Skeletal muscle cell (primary cell): ENCODE measurements at regions not wholly inside any gene's neighbourhood (a gene's known extent, or its start where the extent isn't known, plus 50 kb on each side); places are given as distances from the start of the nearest gene placed in this dataset.

Source experiments
- DNase-seq: peaks from one replicate; pipeline ENCODE4 v3.0.0-alpha.2; 2010; ENCODE audit warnings: low read depth
- H3K4me3 ChIP-seq: 2 replicates; pipeline ENCODE4 v1.5.1; 2011; ENCODE audit warnings: low read depth, mild to moderate bottlenecking, control low read depth, low read length, moderate library complexity

DNA sequence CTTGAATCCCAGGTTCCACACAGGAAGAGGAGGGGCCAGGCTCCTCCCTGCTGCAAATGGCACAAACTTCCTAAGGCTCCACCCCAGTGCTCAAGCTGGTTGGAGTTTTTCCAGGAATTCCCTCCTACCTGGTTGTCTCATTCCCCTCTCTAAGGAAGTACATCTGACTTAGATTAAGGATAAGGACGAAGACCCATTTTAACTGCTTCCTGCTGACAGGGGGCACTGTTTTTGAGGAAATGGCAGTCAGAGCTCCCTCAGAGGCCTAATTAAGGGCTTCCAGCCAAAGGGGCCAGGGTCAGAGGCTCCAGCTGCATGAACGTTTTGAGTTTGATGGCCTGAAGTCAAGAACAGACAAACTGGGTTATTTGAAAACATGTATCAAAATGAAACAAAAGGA is 1084.7 kb downstream of the SLC6A15 start:
- DNase-seq = no peak

DNA sequence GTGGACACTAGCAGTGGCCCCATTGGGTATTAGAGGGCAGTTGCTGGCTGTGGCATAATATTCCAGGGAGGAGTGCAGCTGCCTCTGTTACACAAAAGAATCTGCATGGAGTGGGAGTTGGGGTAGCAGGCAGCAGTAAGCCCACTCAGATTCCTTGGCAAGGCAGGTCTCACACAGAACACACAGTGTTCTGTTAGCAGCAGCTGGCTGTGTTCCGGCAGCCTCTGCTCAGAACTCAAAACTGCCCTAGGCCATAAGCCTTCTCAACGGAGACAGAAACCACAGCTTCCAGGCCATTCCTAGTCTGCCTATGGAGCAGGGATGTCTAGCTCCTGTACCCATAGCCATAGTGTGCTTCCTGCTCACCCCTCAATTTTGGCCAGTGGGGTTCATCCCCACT is 1085.4 kb downstream of the SLC6A15 start:
- no peak for DNase-seq
- H3K4me3 ChIP-seq = no peak overlapping the region

More for the DNA sequence above, 1084.7 kb downstream of the SLC6A15 start:
- H3K4me3 ChIP-seq = no peak overlapping the region

DNA sequence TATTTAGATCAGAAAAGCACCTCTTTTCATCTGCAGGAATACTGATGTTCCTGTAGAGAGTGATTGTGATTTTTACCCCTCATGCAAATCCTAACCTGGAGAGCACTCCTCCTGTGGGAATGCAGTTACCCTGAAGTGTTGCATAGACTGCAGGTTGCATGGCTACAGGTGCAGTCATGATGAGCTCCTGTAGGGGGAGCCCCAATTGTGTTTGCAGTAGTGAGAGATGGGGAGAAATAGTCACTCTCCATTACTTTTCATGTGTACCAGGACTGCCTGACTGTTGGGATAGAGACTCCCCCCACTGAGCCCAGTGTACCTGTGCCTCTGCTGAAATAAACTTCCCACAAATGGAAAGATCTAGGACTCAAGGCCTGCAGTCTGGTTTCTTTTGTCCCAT is 1086.5 kb downstream of the SLC6A15 start:
- DNase-seq = no peak
- no peak overlapping the region for H3K4me3 ChIP-seq

DNA sequence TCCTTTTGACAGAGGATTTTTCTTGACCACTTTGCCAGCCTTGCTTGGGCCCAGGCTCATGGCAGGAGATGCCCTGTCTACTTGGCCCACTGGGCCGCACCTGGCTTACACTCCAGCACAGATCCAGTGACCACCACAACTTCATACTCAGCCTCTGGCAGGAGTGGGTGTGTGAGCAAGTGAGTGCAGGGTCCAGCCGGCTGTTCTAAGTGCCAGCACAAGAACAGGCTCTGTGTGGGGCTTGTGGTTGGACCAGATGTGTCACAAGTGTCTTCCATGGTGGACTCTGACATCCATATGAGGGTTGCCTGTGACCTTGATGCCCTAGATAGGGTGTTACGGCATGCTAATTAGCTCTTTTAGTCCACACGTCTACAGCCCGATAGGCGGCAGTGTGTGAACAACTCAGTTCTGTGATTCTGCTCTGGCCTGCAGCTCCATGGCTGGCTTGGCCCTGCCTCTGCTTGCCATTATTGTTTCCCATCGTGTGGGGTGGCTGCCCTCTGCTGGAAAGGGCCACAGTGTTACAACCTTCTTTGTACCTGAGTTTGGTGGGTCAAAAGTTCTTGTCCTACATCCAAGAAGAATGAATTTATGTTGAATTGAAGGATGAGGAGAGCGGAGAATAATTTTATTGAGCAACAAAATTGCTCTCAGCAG is 1089.1 kb downstream of the SLC6A15 start:
- H3K4me3 ChIP-seq = no peak overlapping the region
- no peak for DNase-seq

DNA sequence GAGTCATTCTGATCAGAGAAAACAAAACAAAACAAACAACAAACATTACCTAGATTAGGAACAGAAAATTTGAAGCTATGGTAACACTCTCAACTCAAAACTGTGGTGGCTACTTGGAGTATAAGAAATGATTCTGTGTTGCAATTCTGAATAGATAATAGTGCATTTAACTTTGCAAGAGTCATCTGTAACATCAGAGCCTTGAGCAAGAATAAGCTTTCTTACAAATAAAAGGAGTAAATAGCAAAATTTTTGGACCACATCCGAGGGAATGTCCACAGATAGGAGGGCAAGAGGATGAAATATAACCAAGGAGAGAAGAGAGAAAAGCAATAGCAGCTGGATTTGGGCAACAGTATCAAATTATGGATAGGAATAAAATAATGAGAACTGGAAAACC is 1090.6 kb downstream of the SLC6A15 start:
- DNase-seq = no peak
- H3K4me3 ChIP-seq = no peak overlapping the region

DNA sequence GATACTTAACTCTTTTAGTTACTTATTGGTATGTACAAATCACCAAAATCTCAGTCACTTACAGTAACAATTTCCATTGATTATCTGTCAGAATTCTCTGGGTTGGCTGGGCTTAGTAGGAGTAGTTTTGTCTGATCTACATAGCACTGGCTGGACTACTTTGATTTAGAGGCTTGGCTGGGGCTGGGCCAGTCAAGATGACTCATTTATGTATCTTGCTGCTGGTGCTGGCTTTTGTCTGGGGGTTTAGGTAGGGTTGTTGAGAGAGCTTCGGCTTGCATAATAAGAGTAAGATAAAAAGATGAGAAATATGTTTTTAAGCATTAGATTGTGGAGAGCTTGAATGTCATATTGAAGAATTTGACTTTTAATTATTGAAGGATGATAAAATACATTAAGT is 1093.7 kb downstream of the SLC6A15 start:
- DNase-seq = peak; percentile 41
- no peak overlapping the region for H3K4me3 ChIP-seq

DNA sequence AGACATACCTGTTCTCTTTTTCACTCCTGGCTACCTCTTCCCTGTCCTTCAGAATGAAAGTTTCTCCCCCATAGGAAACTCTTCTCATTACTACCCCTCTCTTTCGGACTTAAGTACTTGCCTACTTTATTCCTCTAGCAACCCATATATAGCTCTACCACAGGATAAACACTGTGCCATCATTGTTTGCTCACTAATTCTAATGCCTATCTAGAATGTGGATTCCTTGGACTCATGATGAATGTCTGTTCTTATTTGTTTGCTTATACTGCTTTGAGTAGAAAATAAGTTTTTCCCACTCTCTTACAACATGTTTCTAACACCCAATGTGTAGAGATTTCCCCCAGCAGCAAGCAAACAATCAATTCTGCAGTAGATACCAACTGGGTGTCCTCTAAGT is 1094.9 kb downstream of the SLC6A15 start:
- no peak for DNase-seq

DNA sequence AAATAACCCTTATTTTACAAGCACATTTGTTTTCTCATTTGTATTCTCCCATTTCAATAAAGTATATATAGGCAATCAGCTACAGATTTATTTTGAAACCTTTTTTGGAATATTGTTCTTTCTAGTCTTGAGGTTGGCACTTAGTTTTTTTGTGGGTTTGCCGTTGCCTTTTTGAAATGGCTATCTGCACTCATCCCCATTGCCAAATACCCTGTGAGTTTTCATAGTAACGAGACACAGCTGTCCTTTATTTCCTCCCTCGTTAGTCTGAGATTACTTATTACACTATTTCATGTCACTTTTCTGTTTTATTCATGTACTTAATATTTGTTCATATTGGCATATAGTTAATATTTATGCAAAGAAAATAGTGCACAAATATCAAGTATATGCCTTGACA is 1104.0 kb downstream of the SLC6A15 start:
- H3K4me3 ChIP-seq = no peak overlapping the region
- DNase-seq = no peak

More for the DNA sequence above, 1094.9 kb downstream of the SLC6A15 start:
- no peak overlapping the region for H3K4me3 ChIP-seq

DNA sequence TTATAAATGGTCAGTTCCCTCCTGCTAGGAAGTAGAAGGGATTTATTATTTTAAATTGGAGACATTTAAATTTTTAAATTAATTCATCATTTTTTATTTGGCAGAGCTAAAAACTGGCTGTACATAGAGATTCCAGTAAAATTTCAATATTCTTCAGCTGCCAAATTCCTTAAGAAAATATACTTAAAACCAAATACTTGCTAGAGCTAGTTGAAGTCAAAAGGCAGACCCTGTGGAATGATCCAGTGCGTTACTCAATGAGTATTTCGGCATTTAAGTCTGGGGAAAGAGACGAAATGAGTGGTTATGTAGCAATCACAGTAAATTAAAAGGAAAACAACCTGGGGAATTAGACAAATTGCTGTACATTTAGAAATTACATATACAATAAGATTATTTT is 1104.7 kb downstream of the SLC6A15 start:
- no peak overlapping the region for H3K4me3 ChIP-seq
- DNase-seq = no peak

DNA sequence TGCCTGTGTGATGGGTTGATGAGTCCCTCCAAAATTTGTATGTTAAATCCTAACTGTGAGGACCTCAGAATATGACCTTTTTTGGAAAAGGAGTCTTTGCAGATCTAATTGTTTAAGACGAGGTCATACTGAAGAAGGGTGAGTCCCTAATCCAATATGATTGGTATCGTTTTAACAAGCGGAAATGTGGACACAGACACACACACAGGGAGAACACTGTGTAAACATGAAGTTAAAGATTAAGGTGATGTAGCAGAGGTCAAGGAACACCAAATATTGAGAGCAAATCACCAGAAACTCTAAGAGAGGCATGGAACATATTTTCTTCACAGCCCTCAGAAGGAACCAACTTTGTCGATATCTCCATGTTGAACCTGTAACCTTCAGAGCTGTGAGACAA is 1106.7 kb downstream of the SLC6A15 start:
- no peak overlapping the region for H3K4me3 ChIP-seq
- DNase-seq = no peak

DNA sequence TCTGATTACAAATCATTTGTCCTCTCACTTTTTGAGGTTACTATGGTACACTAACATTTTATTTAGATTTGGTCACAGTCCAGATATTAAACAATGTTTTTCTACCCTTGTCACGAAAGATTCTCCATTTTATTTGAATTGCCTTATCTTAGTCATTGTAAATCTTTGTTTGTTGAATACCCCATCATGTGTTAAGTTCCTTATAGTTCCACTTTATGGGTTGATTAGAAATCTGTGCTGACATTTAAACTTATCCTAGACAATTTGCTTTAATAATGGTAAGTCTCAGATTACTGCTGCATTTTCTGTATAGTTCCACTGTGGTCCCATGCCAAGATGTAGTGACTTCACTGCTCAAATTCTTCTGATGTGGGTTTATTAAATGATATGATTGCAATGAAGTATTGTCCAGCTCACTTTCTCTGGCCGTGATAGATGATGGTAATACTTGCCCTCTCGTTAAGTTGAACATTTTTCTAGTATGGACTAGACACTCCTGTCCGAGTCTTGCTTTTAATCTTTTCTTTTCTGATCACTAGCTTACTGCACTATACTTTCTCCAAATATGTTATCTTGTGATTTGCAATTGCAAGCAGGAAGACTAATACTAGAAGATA is 1107.3 kb downstream of the SLC6A15 start:
- no peak overlapping the region for H3K4me3 ChIP-seq
- DNase-seq = no peak

DNA sequence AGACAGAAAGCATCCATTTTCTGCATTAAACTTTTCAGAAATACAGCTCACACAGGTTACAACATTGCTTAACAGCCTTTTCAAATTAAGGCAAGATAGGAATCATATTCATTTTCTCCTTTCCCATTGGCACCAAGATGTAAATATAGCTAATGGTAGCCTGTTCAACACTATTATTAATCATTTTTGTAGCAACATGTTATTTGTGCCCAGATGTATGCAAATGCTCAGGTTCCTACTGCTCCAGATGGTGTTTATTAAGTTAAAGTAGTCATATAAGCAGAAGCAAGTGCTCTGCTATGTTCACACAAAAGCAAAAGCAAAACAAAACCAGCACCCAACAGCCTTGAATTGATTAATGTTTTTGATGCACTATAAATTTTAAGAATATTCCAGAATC is 1110.6 kb downstream of the SLC6A15 start:
- H3K4me3 ChIP-seq = no peak overlapping the region
- no peak for DNase-seq

DNA sequence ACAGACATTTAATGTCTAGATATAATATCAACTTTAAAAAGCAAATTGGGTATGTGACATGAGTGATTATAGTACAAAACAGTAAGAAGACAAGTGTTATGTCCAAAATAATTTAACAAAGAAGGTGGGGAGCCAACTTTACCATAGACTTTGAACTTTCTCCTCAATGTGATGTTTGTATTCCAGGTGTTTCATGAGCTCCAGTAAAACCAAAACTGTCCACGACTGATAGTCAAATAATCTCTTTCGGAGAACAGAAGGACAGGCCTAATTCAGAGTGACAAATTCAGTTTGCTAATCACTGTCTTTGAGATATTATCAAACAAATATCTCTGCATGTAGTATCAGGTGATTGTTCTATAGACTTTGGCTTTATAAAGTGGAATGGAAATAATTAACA is 1112.6 kb downstream of the SLC6A15 start:
- DNase-seq = no peak
- no peak overlapping the region for H3K4me3 ChIP-seq

DNA sequence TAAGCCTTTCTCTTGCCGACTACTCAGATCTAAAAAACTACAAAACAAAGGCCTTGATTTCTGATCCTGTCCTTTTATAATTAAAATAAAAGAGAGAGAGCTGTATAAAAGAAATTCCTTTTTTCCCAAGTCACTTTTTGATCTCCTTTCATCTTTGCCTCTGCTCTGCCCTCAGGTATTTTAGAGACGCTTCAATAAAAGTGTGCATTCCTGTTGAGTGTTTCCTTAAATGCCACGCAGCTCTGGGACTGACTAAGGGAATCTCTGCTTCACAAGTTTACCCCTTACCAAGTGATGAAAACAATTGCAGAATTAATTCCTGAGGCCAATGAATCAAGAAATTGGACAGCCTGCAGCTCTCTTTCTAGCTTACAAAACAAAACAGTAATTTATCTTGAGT is 1109.8 kb downstream of the TMTC2 start:
- H3K4me3 ChIP-seq = no peak overlapping the region
- no peak for DNase-seq

DNA sequence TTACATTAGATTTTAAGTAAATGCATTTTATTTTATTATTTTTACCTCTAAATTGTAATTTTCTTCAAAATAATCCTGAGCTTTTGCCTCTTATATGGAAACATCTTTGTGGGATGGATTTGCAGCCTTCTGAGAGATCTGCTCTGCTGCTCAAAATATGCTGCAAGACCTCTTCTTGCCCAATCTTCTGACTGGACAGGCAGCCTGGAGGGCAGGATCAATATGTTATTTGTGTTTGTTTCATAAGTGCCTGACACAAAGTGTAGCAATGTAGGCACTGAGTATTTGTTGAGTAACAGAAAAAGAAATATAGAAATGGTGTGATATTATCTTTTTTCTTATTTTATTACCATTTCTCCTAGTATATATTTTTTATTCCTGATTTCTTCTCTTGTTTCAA is 1106.9 kb downstream of the TMTC2 start:
- no peak overlapping the region for H3K4me3 ChIP-seq
- DNase-seq = no peak

DNA sequence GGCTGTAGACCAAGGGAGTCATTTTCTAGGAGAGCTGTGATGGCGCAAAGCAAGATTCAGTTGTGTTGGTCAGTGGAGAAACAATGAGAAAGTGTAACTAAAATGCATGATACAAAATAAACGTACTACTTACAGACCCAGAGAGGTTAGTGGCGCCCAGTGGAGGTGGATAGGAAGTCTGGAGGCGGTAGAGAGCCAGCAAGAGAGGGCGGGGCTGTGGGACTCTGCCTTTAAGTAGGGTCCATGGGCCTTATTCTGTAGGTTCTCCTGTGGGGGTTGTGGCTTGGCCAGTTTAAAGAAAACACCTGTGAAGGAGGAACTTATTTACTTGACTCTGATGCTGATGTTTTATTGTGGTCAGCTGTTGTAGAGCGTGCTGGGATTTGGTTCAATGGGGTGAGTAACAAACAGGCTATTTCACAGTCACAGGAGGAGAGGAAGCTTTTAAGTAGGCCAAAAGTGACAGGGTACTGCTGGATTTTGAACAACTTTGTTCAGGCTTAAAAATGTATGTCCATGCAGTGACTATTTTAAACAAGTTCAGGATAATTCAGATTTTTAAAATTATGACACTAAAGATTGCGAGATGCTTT is 1097.7 kb downstream of the TMTC2 start:
- H3K4me3 ChIP-seq = no peak overlapping the region
- no peak for DNase-seq

DNA sequence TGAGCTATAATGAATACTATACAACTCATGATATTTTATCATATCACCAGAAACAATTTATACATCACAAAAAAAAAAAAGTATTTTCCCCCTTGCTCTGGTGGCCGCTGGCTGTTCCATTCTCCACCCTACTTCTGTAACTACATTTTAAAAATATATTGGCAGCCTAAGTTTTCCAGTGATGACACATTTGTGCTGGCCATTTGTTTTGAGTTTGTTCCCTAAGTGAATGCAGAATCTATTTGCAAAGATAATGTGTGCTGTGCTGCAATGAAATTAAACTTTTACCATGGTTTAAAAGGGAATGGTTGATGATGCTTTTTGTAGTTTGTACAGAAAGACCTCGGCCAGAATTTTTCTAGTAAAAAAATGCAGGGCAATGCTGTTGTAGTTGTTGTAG is 1092.8 kb downstream of the TMTC2 start:
- no peak overlapping the region for H3K4me3 ChIP-seq
- no peak for DNase-seq

DNA sequence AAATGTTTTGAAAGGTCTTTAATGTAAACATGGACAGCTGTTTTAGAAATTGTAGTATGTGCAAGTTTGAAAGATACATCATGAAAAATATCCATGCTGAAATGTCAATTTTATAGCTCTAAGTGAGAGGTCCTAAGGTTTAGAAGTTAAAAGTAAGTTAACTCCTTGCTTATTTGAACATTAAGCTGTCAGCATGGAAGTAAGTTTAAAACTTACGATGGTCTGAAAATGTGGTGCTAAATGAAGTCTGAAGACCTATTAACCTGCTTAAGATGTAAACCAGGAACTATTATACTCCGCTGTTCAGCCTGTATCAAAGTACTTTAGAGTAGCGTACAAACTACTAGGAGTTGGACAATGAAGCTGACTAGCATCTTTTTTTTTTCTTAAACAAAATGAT is 1082.4 kb downstream of the TMTC2 start:
- H3K4me3 ChIP-seq = no peak overlapping the region
- DNase-seq = no peak

DNA sequence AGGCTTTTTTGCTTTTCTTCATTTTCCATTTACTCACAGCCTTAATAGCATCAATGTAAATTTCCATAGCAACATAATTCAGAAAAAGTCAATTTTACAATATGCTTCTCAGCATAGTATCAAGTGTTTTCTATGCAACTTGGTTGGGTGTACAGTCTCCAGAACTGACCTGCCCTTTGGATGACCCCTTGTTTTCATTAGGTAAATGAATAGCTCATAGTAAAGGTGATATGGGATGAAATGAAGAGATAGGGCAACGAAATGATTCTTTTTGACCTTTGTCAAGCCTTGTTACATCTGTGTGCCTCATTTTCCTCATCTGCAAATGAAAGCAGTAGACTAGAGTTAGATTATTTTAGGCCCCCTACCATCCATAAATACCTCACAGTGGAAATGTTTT is 1081.0 kb downstream of the TMTC2 start:
- no peak overlapping the region for H3K4me3 ChIP-seq

DNA sequence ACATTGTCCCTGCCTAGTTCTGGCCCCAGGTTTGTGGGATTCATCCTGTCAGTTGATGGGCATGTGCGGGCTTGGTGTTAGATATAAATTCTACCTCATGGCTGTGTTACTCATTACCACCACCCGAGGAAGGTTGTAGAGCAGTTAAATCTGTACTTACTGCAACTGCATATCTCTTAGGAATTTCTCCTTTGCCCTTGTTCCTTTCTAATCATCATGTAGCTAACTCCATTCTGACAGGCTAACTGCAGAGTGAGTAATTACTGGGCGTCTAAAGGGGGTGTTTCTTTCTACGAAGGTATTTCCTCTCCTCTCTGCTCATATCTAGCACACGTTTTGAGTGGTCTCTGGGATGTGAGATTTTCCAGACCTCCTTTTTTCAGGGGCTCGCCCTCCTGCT is 1076.7 kb downstream of the TMTC2 start:
- DNase-seq = no peak
- no peak overlapping the region for H3K4me3 ChIP-seq

More for the DNA sequence above, 1081.0 kb downstream of the TMTC2 start:
- no peak for DNase-seq

DNA sequence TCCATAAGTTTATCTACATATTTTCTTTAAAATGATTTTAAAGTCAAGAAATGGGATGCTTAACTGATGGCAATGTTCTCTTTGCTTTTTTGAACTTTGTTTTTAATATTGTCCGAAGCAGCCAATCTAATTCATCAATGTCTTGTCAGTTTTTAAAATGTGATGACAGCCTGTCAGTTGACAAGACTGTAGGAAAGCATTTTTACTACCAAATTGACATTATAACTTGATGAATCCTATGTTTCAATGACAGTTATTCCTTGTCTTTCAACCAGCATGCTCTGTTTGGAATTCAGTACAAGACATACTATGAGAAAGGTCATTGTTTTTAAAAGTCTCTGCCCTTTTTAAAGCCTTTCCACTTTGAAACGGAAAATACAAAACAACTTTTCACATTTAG is 1073.2 kb downstream of the TMTC2 start:
- no peak for DNase-seq
- no peak overlapping the region for H3K4me3 ChIP-seq
